GM23338 (cell line): ENCODE measurements at regions not wholly inside any gene's neighbourhood (a gene's known extent, or its start where the extent isn't known, plus 50 kb on each side); places are given as distances from the start of the nearest gene placed in this dataset.

Experiments
- CREB1 ChIP-seq: fragments of 250-450 bp; sonication (Bioruptor Pico); IDR thresholded peaks from 2 replicates; pipeline ENCODE4 v1.5.0; 2020; ENCODE audit warnings: low read depth, mild to moderate bottlenecking, moderate library complexity
- CTCF ChIP-seq, 2 experiments: fragments of 200-600 bp in 1 of 2; sonication (generic) in 1 of 2; conservative IDR thresholded peaks; 2 replicates each; pipeline versions ENCODE4 v1.5.1 to v1.6.1; 2016 to 2017; ENCODE audit warnings: antibody characterized with exemption in 2 of 2, low read depth in 2 of 2, mild to moderate bottlenecking in 2 of 2, moderate library complexity in 1 of 2
- EZH2 ChIP-seq: fragments of 200-600 bp; sonication (generic); IDR thresholded peaks from one replicate; pipeline ENCODE4 v1.8.0; 2017; ENCODE audit warnings: antibody characterized with exemption, mild to moderate bottlenecking, low read depth; ENCODE audit not compliant: unreplicated experiment

GRCh38 chr4:19776021-19776459 lies 475.7 kb upstream of the SLIT2 start:
- TF ChIP-seq CTCF (conservative IDR thresholded peaks at IDR 0.05; ENCODE audit: low read depth in 2 of 2) = no peak
- no peak for TF ChIP-seq CREB1 (CRISPR knock-in tag)
- no peak for TF ChIP-seq EZH2
